ENCODE measurements at regions not wholly inside any gene's neighbourhood (a gene's known extent, or its start where the extent isn't known, plus 50 kb on each side); places are given as distances from the start of the nearest gene placed in this dataset.
"Not testable (repeated sequence)": the region's sequence is repeated elsewhere in the genome, so short reads cannot be mapped to it uniquely, and the experiment has no call there.

GRCh38 chr6:79384845-79385244, 150.4 kb upstream of the HMGN3 start:
- Mint-ChIP-seq H3K9me3 (no peaks in the 10 kb centered on the region), H3K4me1 (ENCODE audit: low read depth) (no peaks in the 10 kb centered on the region), H3K27me3 (ENCODE audit: low read depth) (no peaks in the 10 kb centered on the region), H3K4me3 (ENCODE audit: low read depth) (no peak overlapping the region), H3K27ac (no peak overlapping the region), H3K36me3 (ENCODE audit: low read depth) (no peaks in the 10 kb centered on the region)
- intact Hi-C loops (cut with micrococcal nuclease): no loop called here
- no peak for DNase-seq (ENCODE audit: low spot score)

GRCh38 chr6:79378957-79379356, 144.5 kb upstream of the HMGN3 start:
- no peak for DNase-seq (ENCODE audit: low spot score)
- Mint-ChIP-seq H3K36me3 (ENCODE audit: low read depth) (no peaks in the 10 kb centered on the region), H3K9me3 (no peaks in the 10 kb centered on the region), H3K27me3 (ENCODE audit: low read depth) (peaks cover 2% of the 10 kb centered on the region), H3K4me1 (ENCODE audit: low read depth) (peaks cover 3% of the 10 kb centered on the region), H3K27ac (no peak overlapping the region), H3K4me3 (ENCODE audit: low read depth) (no peak overlapping the region)
- intact Hi-C loops (cut with micrococcal nuclease): no loop called here

GRCh38 chr6:79377888-79378348, 143.4 kb upstream of the HMGN3 start:
- Mint-ChIP-seq H3K4me3 (ENCODE audit: low read depth) (no peak overlapping the region), H3K36me3 (ENCODE audit: low read depth) (no peaks in the 10 kb centered on the region)

GRCh38 chr6:79377047-79377446, 142.6 kb upstream of the HMGN3 start:
- Mint-ChIP-seq H3K27ac (no peak overlapping the region), H3K4me1 (ENCODE audit: low read depth) (peaks cover 6% of the 10 kb centered on the region), H3K36me3 (ENCODE audit: low read depth) (no peaks in the 10 kb centered on the region), H3K27me3 (ENCODE audit: low read depth) (peaks cover 2% of the 10 kb centered on the region), H3K9me3 (no peaks in the 10 kb centered on the region), H3K4me3 (ENCODE audit: low read depth) (no peak overlapping the region)
- no peak for DNase-seq (ENCODE audit: low spot score)
- intact Hi-C loops (cut with micrococcal nuclease): no loop called here

More at GRCh38 chr6:79377888-79378348, 143.4 kb upstream of the HMGN3 start:
- no peaks in the 10 kb centered on the region for H3K9me3 Mint-ChIP-seq
- peaks cover 3% of the 10 kb centered on the region for H3K4me1 Mint-ChIP-seq (ENCODE audit: low read depth)
- no peak for DNase-seq (ENCODE audit: low spot score)
- intact Hi-C loops (cut with micrococcal nuclease): no loop called here
- peaks cover 2% of the 10 kb centered on the region for H3K27me3 Mint-ChIP-seq (ENCODE audit: low read depth)
- H3K27ac Mint-ChIP-seq: no peak overlapping the region

- peaks cover 2% of the 10 kb centered on the region for H3K27me3 Mint-ChIP-seq (ENCODE audit: low read depth)
Observed at GRCh38 chr6:79375635-79376337, 141.3 kb upstream of the HMGN3 start.

GRCh38 chr6:79374308-79374707, 139.8 kb upstream of the HMGN3 start:
- no peaks in the 10 kb centered on the region for H3K9me3 Mint-ChIP-seq
- H3K4me3 Mint-ChIP-seq (ENCODE audit: low read depth): no peak overlapping the region
- intact Hi-C loops (cut with micrococcal nuclease): no loop called here
- peaks cover 2% of the 10 kb centered on the region for H3K27me3 Mint-ChIP-seq (ENCODE audit: low read depth)
- DNase-seq (ENCODE audit: low spot score): no peak
- H3K27ac Mint-ChIP-seq: no peak overlapping the region
- peaks cover 6% of the 10 kb centered on the region for H3K4me1 Mint-ChIP-seq (ENCODE audit: low read depth)
- H3K36me3 Mint-ChIP-seq (ENCODE audit: low read depth): no peaks in the 10 kb centered on the region

More at GRCh38 chr6:79375635-79376337, 141.3 kb upstream of the HMGN3 start:
- H3K4me3 Mint-ChIP-seq (ENCODE audit: low read depth): no peak overlapping the region
- H3K36me3 Mint-ChIP-seq (ENCODE audit: low read depth): no peaks in the 10 kb centered on the region
- no peaks in the 10 kb centered on the region for H3K9me3 Mint-ChIP-seq
- H3K4me1 Mint-ChIP-seq (ENCODE audit: low read depth): peaks cover 6% of the 10 kb centered on the region
- intact Hi-C loops (cut with micrococcal nuclease): no loop called here
- no peak for DNase-seq (ENCODE audit: low spot score)
- no peak overlapping the region for H3K27ac Mint-ChIP-seq

GRCh38 chr6:79373880-79374279, 139.4 kb upstream of the HMGN3 start:
- no peak overlapping the region for H3K27ac Mint-ChIP-seq
- peaks cover 6% of the 10 kb centered on the region for H3K4me1 Mint-ChIP-seq (ENCODE audit: low read depth)
- intact Hi-C loops (cut with micrococcal nuclease): no loop called here

GRCh38 chr6:79373246-79373645, 138.8 kb upstream of the HMGN3 start:
- Mint-ChIP-seq H3K4me1 (ENCODE audit: low read depth) (peaks cover 6% of the 10 kb centered on the region), H3K27me3 (ENCODE audit: low read depth) (peaks cover 2% of the 10 kb centered on the region), H3K27ac (no peak overlapping the region), H3K9me3 (no peaks in the 10 kb centered on the region), H3K4me3 (ENCODE audit: low read depth) (no peak overlapping the region), H3K36me3 (ENCODE audit: low read depth) (no peaks in the 10 kb centered on the region)
- intact Hi-C loops (cut with micrococcal nuclease): no loop called here
- no peak for DNase-seq (ENCODE audit: low spot score)

More at GRCh38 chr6:79373880-79374279, 139.4 kb upstream of the HMGN3 start:
- Mint-ChIP-seq H3K9me3 (no peaks in the 10 kb centered on the region), H3K4me3 (ENCODE audit: low read depth) (no peak overlapping the region), H3K36me3 (ENCODE audit: low read depth) (no peaks in the 10 kb centered on the region), H3K27me3 (ENCODE audit: low read depth) (peaks cover 2% of the 10 kb centered on the region)
- DNase-seq (ENCODE audit: low spot score): no peak

GRCh38 chr6:79372757-79373156, 138.3 kb upstream of the HMGN3 start:
- intact Hi-C loops (cut with micrococcal nuclease): no loop called here
- Mint-ChIP-seq H3K4me1 (ENCODE audit: low read depth) (peaks cover 4% of the 10 kb centered on the region), H3K27ac (no peak overlapping the region), H3K9me3 (peaks cover 3% of the 10 kb centered on the region), H3K4me3 (ENCODE audit: low read depth) (no peak overlapping the region), H3K36me3 (ENCODE audit: low read depth) (no peaks in the 10 kb centered on the region), H3K27me3 (ENCODE audit: low read depth) (peaks cover 2% of the 10 kb centered on the region)
- no peak for DNase-seq (ENCODE audit: low spot score)

- Mint-ChIP-seq H3K4me1 (ENCODE audit: low read depth) (peaks cover 2% of the 10 kb centered on the region), H3K9me3 (peaks cover 18% of the 10 kb centered on the region)
- intact Hi-C loops (cut with micrococcal nuclease): no loop called here
Observed at GRCh38 chr6:79369026-79369425, 134.5 kb upstream of the HMGN3 start.

GRCh38 chr6:79363441-79363840, 129.0 kb upstream of the HMGN3 start:
- H3K4me1 Mint-ChIP-seq (ENCODE audit: low read depth); DNase-seq (ENCODE audit: low spot score); intact Hi-C loops (cut with micrococcal nuclease); H3K36me3 Mint-ChIP-seq (ENCODE audit: low read depth); H3K4me3 Mint-ChIP-seq (ENCODE audit: low read depth); H3K27me3 Mint-ChIP-seq (ENCODE audit: low read depth); H3K27ac Mint-ChIP-seq: not testable (repeated sequence)
- peaks cover 27% of the 10 kb centered on the region for H3K9me3 Mint-ChIP-seq

More at GRCh38 chr6:79369026-79369425, 134.5 kb upstream of the HMGN3 start:
- no peak for DNase-seq (ENCODE audit: low spot score)
- H3K27ac Mint-ChIP-seq: no peak overlapping the region
- H3K27me3 Mint-ChIP-seq (ENCODE audit: low read depth): no peaks in the 10 kb centered on the region
- H3K4me3 Mint-ChIP-seq (ENCODE audit: low read depth): no peak overlapping the region
- no peaks in the 10 kb centered on the region for H3K36me3 Mint-ChIP-seq (ENCODE audit: low read depth)

GRCh38 chr6:79361074-79361473, 126.6 kb upstream of the HMGN3 start:
- H3K27me3 Mint-ChIP-seq (ENCODE audit: low read depth); H3K36me3 Mint-ChIP-seq (ENCODE audit: low read depth); H3K27ac Mint-ChIP-seq; intact Hi-C loops (cut with micrococcal nuclease); H3K4me3 Mint-ChIP-seq (ENCODE audit: low read depth); DNase-seq (ENCODE audit: low spot score); H3K4me1 Mint-ChIP-seq (ENCODE audit: low read depth): not testable (repeated sequence)
- peaks cover 14% of the 10 kb centered on the region for H3K9me3 Mint-ChIP-seq

- intact Hi-C loops (cut with micrococcal nuclease): no loop called here
- Mint-ChIP-seq H3K27me3 (ENCODE audit: low read depth) (no peaks in the 10 kb centered on the region), H3K36me3 (ENCODE audit: low read depth) (no peaks in the 10 kb centered on the region), H3K4me1 (ENCODE audit: low read depth) (no peaks in the 10 kb centered on the region), H3K9me3 (peaks cover 9% of the 10 kb centered on the region), H3K27ac (no peak overlapping the region), H3K4me3 (ENCODE audit: low read depth) (no peak overlapping the region)
- no peak for DNase-seq (ENCODE audit: low spot score)
Observed at GRCh38 chr6:79353226-79353625, 118.7 kb upstream of the HMGN3 start.
